Activated T-cell treated with anti-CD3 and anti-CD28 coated beads, Interleukin-2, amount 50 U/mL, for 4 hours (primary cell): ENCODE measurements at regions not wholly inside any gene's neighbourhood (a gene's known extent, or its start where the extent isn't known, plus 50 kb on each side); places are given as distances from the start of the nearest gene placed in this dataset.

Source experiments
- ATAC-seq, 2 donors: fragments of 200-7000 bp; cut with Tn5 transposase; one replicate each; pipeline ENCODE4 v1.10.0; 2021
- DNase-seq: peaks from one replicate; pipeline ENCODE4 v3.0.0-alpha.2; 2020
- H3K27me3 Mint-ChIP-seq: one replicate; pipeline ENCODE4 v1.8.0; 2021; ENCODE audit warnings: low read depth, mixed read lengths
- H3K36me3 Mint-ChIP-seq: one replicate; pipeline ENCODE4 v1.8.0; 2022; ENCODE audit warnings: mixed read lengths; ENCODE audit not compliant: insufficient read depth
- H3K4me1 Mint-ChIP-seq: one replicate; pipeline ENCODE4 v1.8.0; 2021; ENCODE audit warnings: low read depth, mixed read lengths
- H3K4me3 Mint-ChIP-seq: one replicate; pipeline ENCODE4 v1.8.0; 2021; ENCODE audit warnings: mild to moderate bottlenecking, moderate library complexity, mixed read lengths
- H3K9me3 Mint-ChIP-seq: one replicate; pipeline ENCODE4 v1.8.0; 2021; ENCODE audit warnings: mixed read lengths

GRCh38 chr1:99573431-99574217 is 72.3 kb upstream of the PALMD start:
- H3K9me3 Mint-ChIP-seq, result no peaks in the 10 kb centered on the region
- ATAC-seq, result no peak

DNA sequence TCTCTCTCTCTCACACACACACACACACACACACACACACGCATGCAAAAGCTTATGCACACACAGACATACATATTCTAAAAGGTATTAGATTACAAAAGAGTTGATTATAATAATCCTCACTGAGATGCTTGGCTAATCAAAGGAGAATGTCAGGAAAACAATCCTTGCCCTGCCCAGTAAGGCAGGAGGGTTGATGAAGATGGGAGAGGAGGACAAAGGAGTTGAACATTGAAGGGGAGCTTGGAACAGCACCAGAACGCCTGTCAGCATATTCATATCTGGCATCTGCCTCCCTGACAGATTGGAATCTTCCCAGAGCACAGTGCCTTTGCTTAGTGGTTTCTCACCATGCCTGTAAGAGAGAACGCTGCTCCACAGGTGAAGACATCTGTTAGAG is 68.6 kb upstream of the PALMD start:
- no peaks in the 10 kb centered on the region for H3K9me3 Mint-ChIP-seq
- H3K36me3 Mint-ChIP-seq, result no peaks in the 10 kb centered on the region
- H3K27me3 Mint-ChIP-seq, result no peaks in the 10 kb centered on the region
- H3K4me1 Mint-ChIP-seq, result no peaks in the 10 kb centered on the region
- DNase-seq, result no peak
- H3K4me3 Mint-ChIP-seq, result no peak overlapping the region
- ATAC-seq, result no peak

More at GRCh38 chr1:99573431-99574217, 72.3 kb upstream of the PALMD start:
- H3K27me3 Mint-ChIP-seq, result no peaks in the 10 kb centered on the region
- no peak for DNase-seq
- no peaks in the 10 kb centered on the region for H3K36me3 Mint-ChIP-seq
- no peak overlapping the region for H3K4me3 Mint-ChIP-seq
- H3K4me1 Mint-ChIP-seq, result no peaks in the 10 kb centered on the region

DNA sequence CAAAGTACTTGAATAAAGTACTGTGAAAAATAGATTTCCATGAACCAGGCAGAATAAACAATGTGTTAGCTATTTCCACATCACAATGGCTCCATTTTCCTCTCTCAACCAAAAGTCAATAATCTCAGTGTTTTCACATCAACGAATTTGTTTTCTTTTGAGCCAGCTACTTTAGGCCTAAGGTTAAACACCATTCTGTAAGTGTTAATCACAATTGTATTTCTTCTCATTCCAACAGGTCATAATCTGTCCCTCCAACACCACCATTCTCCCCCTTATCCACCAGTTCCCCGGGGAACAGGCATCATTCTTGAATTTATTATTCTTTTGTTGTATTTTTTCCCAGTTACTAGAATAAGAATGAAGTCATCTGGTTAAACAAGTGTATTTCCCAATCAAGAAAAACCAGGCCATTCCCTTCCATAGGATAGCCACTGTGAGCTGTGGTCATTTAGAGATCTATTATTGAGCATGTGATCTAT is 66.2 kb upstream of the PALMD start:
- Mint-ChIP-seq H3K27me3 (no peaks in the 10 kb centered on the region), H3K9me3 (no peaks in the 10 kb centered on the region), H3K36me3 (no peaks in the 10 kb centered on the region), H3K4me1 (no peaks in the 10 kb centered on the region), H3K4me3 (no peak overlapping the region)
- no peak for DNase-seq
- no peak for ATAC-seq

DNA sequence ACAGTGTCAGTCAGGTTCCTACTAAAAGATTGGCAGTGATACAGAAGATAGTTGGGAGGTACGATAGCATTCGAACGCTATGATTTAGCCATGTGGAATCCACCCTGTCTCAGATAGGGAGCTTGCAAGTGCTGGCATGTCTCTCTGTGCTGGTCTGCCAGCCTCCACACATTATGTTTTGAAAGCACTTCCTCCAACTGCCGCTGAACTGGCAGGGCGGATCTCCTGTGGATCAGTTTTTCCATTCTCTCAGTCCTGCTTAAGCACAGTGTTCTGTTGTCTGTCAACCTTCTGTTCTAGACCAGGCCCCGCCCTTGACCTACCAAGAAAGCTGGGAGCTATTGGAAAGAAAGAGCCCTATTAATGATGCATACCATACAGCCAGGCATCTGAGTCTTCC is 65.5 kb upstream of the PALMD start:
- DNase-seq, result no peak
- Mint-ChIP-seq H3K27me3 (no peaks in the 10 kb centered on the region), H3K4me1 (no peaks in the 10 kb centered on the region), H3K36me3 (no peaks in the 10 kb centered on the region), H3K9me3 (no peaks in the 10 kb centered on the region), H3K4me3 (no peak overlapping the region)
- no peak for ATAC-seq

- no peaks in the 10 kb centered on the region for H3K27me3 Mint-ChIP-seq
- DNase-seq (no peak), ATAC-seq (no peak)
- H3K36me3 Mint-ChIP-seq, result no peaks in the 10 kb centered on the region
- H3K4me3 Mint-ChIP-seq, result no peak overlapping the region
- H3K4me1 Mint-ChIP-seq, result no peaks in the 10 kb centered on the region
- H3K9me3 Mint-ChIP-seq, result no peaks in the 10 kb centered on the region
These were observed 58.9 kb upstream of the PALMD start for GRCh38 chr1:99587008-99587407.

DNA sequence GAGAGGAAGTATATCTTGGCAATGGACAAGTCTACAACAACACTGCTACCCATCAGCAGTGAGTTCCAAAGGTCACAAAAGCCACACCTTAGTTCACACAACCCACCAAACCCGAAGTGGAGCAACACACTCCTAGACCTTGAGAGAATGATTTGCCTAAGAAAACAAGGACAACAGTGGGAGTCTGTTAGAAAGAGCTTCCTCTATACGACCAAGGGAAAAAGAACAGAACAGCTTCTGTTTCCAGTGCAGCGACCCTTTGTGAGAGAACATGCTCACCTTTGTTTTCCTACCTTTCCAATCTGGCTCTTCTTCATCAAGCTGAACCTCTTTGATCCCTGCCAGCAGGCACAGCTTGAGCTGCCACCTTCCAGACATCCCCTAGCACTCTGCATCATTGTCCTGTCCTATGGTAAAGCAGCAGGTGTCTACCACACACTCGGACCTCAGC is 56.7 kb upstream of the PALMD start:
- Mint-ChIP-seq H3K9me3 (peaks cover 4% of the 10 kb centered on the region), H3K4me1 (no peaks in the 10 kb centered on the region), H3K36me3 (no peaks in the 10 kb centered on the region), H3K4me3 (no peak overlapping the region), H3K27me3 (peaks cover 2% of the 10 kb centered on the region)
- ATAC-seq, result no peak
- DNase-seq, result no peak

DNA sequence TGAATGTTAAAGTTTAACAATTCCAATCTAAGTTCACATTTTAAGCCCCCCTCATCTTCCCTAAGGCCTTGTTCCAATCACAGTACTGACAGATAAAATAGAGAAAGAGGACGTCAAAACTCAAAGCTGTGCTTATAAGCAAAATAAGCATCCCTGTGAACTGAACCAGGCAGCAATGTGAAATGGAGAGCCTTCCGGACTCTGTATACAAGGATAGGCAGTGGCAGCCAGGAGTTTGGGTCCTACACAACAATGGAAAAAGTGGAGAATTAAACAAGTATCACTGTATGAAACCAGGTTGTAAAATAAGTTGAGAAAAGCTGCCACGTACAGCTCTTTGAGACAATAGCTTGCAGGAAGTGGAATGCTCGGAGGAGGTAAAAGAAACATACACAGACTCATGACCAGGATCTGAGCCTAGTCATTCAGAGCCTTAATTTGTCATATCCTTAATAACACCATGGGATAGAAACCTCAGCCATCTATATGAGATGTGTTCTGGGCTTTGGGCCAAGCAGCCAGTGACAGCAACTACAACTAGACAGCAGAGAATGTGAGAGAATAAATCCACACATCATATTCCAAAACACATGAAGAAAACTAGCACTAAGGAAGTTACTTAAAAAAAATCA is 55.2 kb upstream of the PALMD start:
- DNase-seq (no peak), ATAC-seq (no peak)
- no peaks in the 10 kb centered on the region for H3K36me3 Mint-ChIP-seq
- H3K4me1 Mint-ChIP-seq, result no peaks in the 10 kb centered on the region
- no peak overlapping the region for H3K4me3 Mint-ChIP-seq
- H3K9me3 Mint-ChIP-seq, result peaks cover 4% of the 10 kb centered on the region
- peaks cover 2% of the 10 kb centered on the region for H3K27me3 Mint-ChIP-seq

DNA sequence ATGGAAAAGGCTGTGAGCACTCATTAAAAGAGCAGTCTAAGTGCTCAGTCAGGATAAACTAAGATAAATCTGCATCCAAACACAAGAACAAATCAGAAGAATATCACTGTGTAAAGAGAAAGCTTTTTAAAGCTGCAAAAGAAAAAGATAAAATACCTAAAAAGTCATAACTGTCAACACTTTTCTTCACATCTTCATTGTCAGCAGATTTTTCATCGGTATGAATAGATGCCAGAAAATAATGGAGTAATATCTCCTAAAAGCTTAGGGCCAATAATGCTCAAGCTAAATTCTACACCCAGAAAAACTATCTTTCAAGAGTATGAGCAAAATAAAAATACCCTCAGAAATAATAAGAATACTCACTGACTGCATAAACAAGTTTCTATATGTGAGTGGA is 54.0 kb upstream of the PALMD start:
- Mint-ChIP-seq H3K4me1 (no peaks in the 10 kb centered on the region), H3K4me3 (no peak overlapping the region), H3K27me3 (peaks cover 2% of the 10 kb centered on the region), H3K9me3 (peaks cover 4% of the 10 kb centered on the region), H3K36me3 (no peaks in the 10 kb centered on the region)
- no peak for ATAC-seq
- no peak for DNase-seq

DNA sequence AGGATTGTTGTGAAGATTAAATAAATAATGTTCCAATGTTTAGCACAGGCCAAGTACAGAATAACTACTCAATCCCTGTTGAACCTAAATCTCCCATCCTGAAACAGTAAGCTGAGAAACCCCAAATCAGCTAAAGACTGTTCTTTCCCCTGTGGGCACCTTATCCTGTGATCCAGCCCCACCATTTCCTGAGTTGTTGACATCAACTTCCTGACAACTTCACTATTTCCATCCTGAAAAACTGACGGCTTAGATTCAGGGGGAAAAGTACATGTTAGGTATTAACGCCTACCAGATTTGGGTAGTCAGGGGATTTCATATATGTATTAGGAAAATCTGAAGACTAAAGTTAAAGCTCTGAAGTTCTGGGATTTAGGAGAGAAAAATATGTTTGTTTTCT is 51.7 kb upstream of the PALMD start:
- Mint-ChIP-seq H3K9me3 (peaks cover 4% of the 10 kb centered on the region), H3K27me3 (peaks cover 2% of the 10 kb centered on the region), H3K36me3 (no peaks in the 10 kb centered on the region), H3K4me1 (no peaks in the 10 kb centered on the region), H3K4me3 (no peak overlapping the region)
- ATAC-seq, result no peak
- DNase-seq, result no peak

- peaks cover 4% of the 10 kb centered on the region for H3K9me3 Mint-ChIP-seq
- H3K4me3 Mint-ChIP-seq, result no peak overlapping the region
- peaks cover 2% of the 10 kb centered on the region for H3K27me3 Mint-ChIP-seq
- no peak for DNase-seq
- no peak for ATAC-seq
- H3K4me1 Mint-ChIP-seq, result no peaks in the 10 kb centered on the region
- H3K36me3 Mint-ChIP-seq, result no peaks in the 10 kb centered on the region
These were observed 50.9 kb upstream of the PALMD start for GRCh38 chr1:99595041-99595440.

- H3K36me3 Mint-ChIP-seq, result no peaks in the 10 kb centered on the region
These were observed 50.5 kb upstream of the PALMD start for GRCh38 chr1:99595441-99595840.

More at GRCh38 chr1:99595441-99595840, 50.5 kb upstream of the PALMD start:
- Mint-ChIP-seq H3K4me1 (no peaks in the 10 kb centered on the region), H3K4me3 (no peak overlapping the region), H3K27me3 (peaks cover 3% of the 10 kb centered on the region), H3K9me3 (peaks cover 4% of the 10 kb centered on the region)
- ATAC-seq (no peak), DNase-seq (no peak)
